Fibroblast of lung (primary cell): ENCODE measurements at regions not wholly inside any gene's neighbourhood (a gene's known extent, or its start where the extent isn't known, plus 50 kb on each side); places are given as distances from the start of the nearest gene placed in this dataset.

ENCODE experiments used
- DNase-seq, 2 donors: peaks; one replicate each; pipeline versions ENCODE4 v3.0.0 to v3.0.0-alpha.2; 2010; ENCODE audit warnings: low read depth in 2 of 2
- H2AFZ ChIP-seq: 2 replicates; pipeline ENCODE4 v1.5.1; 2012; ENCODE audit warnings: low read length, control low read depth, inconsistent platforms
- H3K27ac ChIP-seq: 2 replicates; pipeline ENCODE4 v1.5.1; 2011; ENCODE audit warnings: low read length, control low read depth; ENCODE audit not compliant: insufficient read depth
- H3K27me3 ChIP-seq: 2 replicates; pipeline ENCODE4 v1.5.1; 2011; ENCODE audit warnings: mild to moderate bottlenecking, low read length; ENCODE audit not compliant: control insufficient read depth, insufficient read depth
- H3K36me3 ChIP-seq: 2 replicates; pipeline ENCODE4 v1.5.1; 2011; ENCODE audit warnings: low read length; ENCODE audit not compliant: control insufficient read depth, insufficient read depth
- H3K4me1 ChIP-seq: 2 replicates; pipeline ENCODE4 v1.5.1; 2011; ENCODE audit warnings: low read length; ENCODE audit not compliant: control insufficient read depth, insufficient read depth; ENCODE audit errors: extremely low read depth
- H3K4me2 ChIP-seq: 2 replicates; pipeline ENCODE4 v1.5.1; 2011; ENCODE audit warnings: low read length, control low read depth; ENCODE audit not compliant: insufficient read depth; ENCODE audit errors: extremely low read depth
- H3K4me3 ChIP-seq, 4 experiments: fragments of 200-600 bp in 1 of 4; sonication (generic) in 1 of 4; replicated peaks in 1 of 4; 2 replicates each; pipeline ENCODE4 v1.5.1; 2011 to 2016; ENCODE audit warnings: low read length in 4 of 4, low read depth in 3 of 4, mild to moderate bottlenecking in 3 of 4, control low read depth in 2 of 4, inconsistent platforms in 1 of 4, mixed read lengths in 1 of 4; ENCODE audit not compliant: insufficient read depth in 1 of 4; ENCODE audit errors: control extremely low read depth in 1 of 4
- H3K79me2 ChIP-seq: 2 replicates; pipeline ENCODE4 v1.5.1; 2012; ENCODE audit warnings: mild to moderate bottlenecking, low read length, inconsistent platforms; ENCODE audit not compliant: control insufficient read depth, insufficient read depth
- H3K9ac ChIP-seq: 2 replicates; pipeline ENCODE4 v1.5.1; 2011; ENCODE audit warnings: mild to moderate bottlenecking, low read length, control low read depth; ENCODE audit not compliant: insufficient read depth
- H3K9me3 ChIP-seq: 2 replicates; pipeline ENCODE4 v1.5.1; 2012; ENCODE audit warnings: low read depth, low read length; ENCODE audit not compliant: control insufficient read depth, insufficient read depth
- H4K20me1 ChIP-seq: 2 replicates; pipeline ENCODE4 v1.5.1; 2011; ENCODE audit warnings: low read length; ENCODE audit not compliant: control insufficient read depth, insufficient read depth; ENCODE audit errors: extremely low read depth
- CTCF ChIP-seq, 2 donors: IDR thresholded peaks in 1 of 2; conservative IDR thresholded peaks in 1 of 2; 1 replicate in 1 of 2; 2 replicates in 1 of 2; pipeline ENCODE4 v1.5.1; 2011 to 2012; ENCODE audit warnings: low read length in 2 of 2, control low read depth in 1 of 2, inconsistent platforms in 1 of 2, low read depth in 1 of 2, mild to moderate bottlenecking in 1 of 2
- EZH2 ChIP-seq: IDR thresholded peaks from 2 replicates; pipeline ENCODE4 v1.5.1; 2012; ENCODE audit warnings: low read length, control low read depth, mild to moderate bottlenecking; ENCODE audit errors: missing control alignments

GRCh38 chrX:131894995-131895394 is 128.1 kb upstream of the STK26 start:
- H3K4me2 ChIP-seq, result no peak overlapping the region
- DNase-seq, result peak; percentile 19 to 63

GRCh38 chrX:131895807-131896206 is 127.3 kb upstream of the STK26 start:
- no peaks in the 10 kb centered on the region for H3K79me2 ChIP-seq
- H3K4me1 ChIP-seq, result no peaks in the 10 kb centered on the region
- H3K36me3 ChIP-seq, result no peaks in the 10 kb centered on the region
- no peak for DNase-seq
- TF ChIP-seq EZH2, result no peak
- no peak for TF ChIP-seq CTCF (conservative IDR thresholded peaks at IDR 0.05 in 1 of 2, IDR thresholded peaks at IDR 0.05 in 1 of 2; ENCODE audit: low read depth in 1 of 2, low read length in 2 of 2)
- H3K4me2 ChIP-seq, result no peak overlapping the region
- no peaks in the 10 kb centered on the region for H3K27me3 ChIP-seq
- no peak overlapping the region for H3K27ac ChIP-seq
- H3K4me3 ChIP-seq, result no peak overlapping the region
- no peak overlapping the region for H3K9ac ChIP-seq
- no peak overlapping the region for H2AFZ ChIP-seq
- H4K20me1 ChIP-seq, result peaks cover 2% of the 10 kb centered on the region
- H3K9me3 ChIP-seq, result no peaks in the 10 kb centered on the region

More at GRCh38 chrX:131894995-131895394, 128.1 kb upstream of the STK26 start:
- no peaks in the 10 kb centered on the region for H3K4me1 ChIP-seq
- H2AFZ ChIP-seq, result no peak overlapping the region
- H3K27ac ChIP-seq, result no peak overlapping the region
- no peaks in the 10 kb centered on the region for H3K36me3 ChIP-seq
- TF ChIP-seq CTCF (conservative IDR thresholded peaks at IDR 0.05 in 1 of 2, IDR thresholded peaks at IDR 0.05 in 1 of 2; ENCODE audit: low read depth in 1 of 2, low read length in 2 of 2) (no peak), EZH2 (no peak)
- H3K9ac ChIP-seq, result no peak overlapping the region
- peaks cover 2% of the 10 kb centered on the region for H4K20me1 ChIP-seq
- H3K79me2 ChIP-seq, result no peaks in the 10 kb centered on the region
- H3K27me3 ChIP-seq, result no peaks in the 10 kb centered on the region
- no peaks in the 10 kb centered on the region for H3K9me3 ChIP-seq
- no peak overlapping the region for H3K4me3 ChIP-seq

- H3K79me2 ChIP-seq, result no peaks in the 10 kb centered on the region
- peaks cover 2% of the 10 kb centered on the region for H4K20me1 ChIP-seq
- no peak for DNase-seq
- H3K4me2 ChIP-seq, result no peak overlapping the region
- H3K27me3 ChIP-seq, result no peaks in the 10 kb centered on the region
- no peak overlapping the region for H3K4me3 ChIP-seq
- H3K27ac ChIP-seq, result no peak overlapping the region
- H2AFZ ChIP-seq, result no peak overlapping the region
- no peaks in the 10 kb centered on the region for H3K9me3 ChIP-seq
- H3K9ac ChIP-seq, result no peak overlapping the region
- H3K36me3 ChIP-seq, result no peaks in the 10 kb centered on the region
- H3K4me1 ChIP-seq, result no peaks in the 10 kb centered on the region
- no peak for TF ChIP-seq CTCF (conservative IDR thresholded peaks at IDR 0.05 in 1 of 2, IDR thresholded peaks at IDR 0.05 in 1 of 2; ENCODE audit: low read depth in 1 of 2, low read length in 2 of 2)
- TF ChIP-seq EZH2, result no peak
Measured at GRCh38 chrX:131901546-131901945, 121.6 kb upstream of the STK26 start.
